Stimulated activated CD8-positive, alpha-beta memory T cell treated with anti-CD3 and anti-CD28 coated beads, Interleukin-4, amount 100 ng/mL, for 24 hours (primary cell): ENCODE measurements at regions not wholly inside any gene's neighbourhood (a gene's known extent, or its start where the extent isn't known, plus 50 kb on each side); places are given as distances from the start of the nearest gene placed in this dataset.
"Not testable (repeated sequence)": the region's sequence is repeated elsewhere in the genome, so short reads cannot be mapped to it uniquely, and the experiment has no call there.

Experiments
- DNase-seq: peaks from one replicate; pipeline ENCODE4 v3.0.0-alpha.2; 2020; ENCODE audit warnings: low read depth

- no peak for DNase-seq
Observed at GRCh38 chr10:81251457-81252115, 623.4 kb upstream of the NRG3 start.

DNA sequence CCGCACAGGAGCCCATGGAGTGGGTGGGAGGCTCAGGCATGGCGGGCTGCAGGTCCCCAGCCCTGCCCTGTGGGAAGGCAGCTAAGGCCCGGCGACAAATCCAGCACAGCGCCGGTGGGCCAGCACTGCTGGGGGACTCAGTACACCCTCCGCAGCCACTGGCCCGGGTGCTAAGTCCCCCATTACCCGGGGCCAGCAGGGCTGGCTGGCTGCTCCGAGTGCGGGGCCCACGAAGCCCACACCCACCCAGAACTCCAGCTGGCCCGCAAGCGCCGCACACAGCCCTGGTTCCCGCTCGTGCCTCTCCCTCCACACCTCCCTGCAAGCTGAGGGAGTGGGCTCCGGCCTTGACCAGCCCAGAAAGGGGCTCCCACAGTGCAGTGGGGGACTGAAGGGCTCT, 610.0 kb upstream of the NRG3 start:
- DNase-seq: not testable (repeated sequence)

- no peak for DNase-seq
Observed at GRCh38 chr10:81270051-81270450, 604.9 kb upstream of the NRG3 start.

GRCh38 chr10:81280497-81281479, 594.2 kb upstream of the NRG3 start:
- DNase-seq: no peak

GRCh38 chr10:81288544-81288943, 586.5 kb upstream of the NRG3 start:
- no peak for DNase-seq

- DNase-seq: no peak
Observed at GRCh38 chr10:81297292-81297691, 577.7 kb upstream of the NRG3 start.

- DNase-seq: no peak
Observed at GRCh38 chr10:81303656-81304055, 571.3 kb upstream of the NRG3 start.

- DNase-seq: no peak
Observed at GRCh38 chr10:81306971-81307782, 567.8 kb upstream of the NRG3 start.

GRCh38 chr10:81309041-81309552, 565.9 kb upstream of the NRG3 start:
- no peak for DNase-seq

DNA sequence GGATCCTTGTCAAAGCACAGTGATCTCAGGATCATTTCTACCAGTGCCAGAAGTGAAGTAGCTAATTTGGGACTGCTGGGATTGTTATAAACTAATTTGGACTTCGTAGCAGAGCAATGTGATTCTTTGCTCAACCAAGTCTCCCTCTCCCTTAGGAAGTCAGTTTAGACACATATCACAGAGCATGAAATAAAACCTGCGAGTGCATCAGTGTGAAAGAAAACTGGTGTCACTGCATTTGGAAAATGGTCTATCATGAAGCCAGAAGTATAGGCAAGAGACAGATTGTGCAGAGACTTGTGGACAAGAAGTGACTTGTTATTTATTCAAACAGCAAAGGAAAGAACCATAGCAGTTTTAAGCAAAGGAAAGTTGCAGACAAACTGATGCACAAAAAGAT, 560.5 kb upstream of the NRG3 start:
- DNase-seq: no peak

DNA sequence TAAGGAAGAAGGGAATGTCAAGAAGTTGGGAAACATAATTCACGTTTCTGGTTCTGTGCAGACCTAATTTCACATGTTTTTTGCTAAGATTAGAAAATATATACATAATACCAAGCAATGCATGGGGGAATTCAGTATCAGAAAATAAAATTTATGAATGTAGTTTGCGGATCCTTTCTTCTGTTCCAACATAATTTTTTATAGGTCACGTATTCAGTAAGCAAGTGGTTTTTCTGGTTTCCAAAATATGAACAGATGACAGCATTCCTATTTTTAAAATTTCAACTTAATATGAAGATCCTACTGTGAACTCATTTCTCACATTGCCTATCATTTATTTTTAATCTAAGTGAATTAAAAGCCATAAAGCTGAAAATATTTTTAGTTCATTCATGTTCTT, 560.0 kb upstream of the NRG3 start:
- DNase-seq: no peak

- no peak for DNase-seq
Observed at GRCh38 chr10:81348003-81348402, 527.0 kb upstream of the NRG3 start.

DNA sequence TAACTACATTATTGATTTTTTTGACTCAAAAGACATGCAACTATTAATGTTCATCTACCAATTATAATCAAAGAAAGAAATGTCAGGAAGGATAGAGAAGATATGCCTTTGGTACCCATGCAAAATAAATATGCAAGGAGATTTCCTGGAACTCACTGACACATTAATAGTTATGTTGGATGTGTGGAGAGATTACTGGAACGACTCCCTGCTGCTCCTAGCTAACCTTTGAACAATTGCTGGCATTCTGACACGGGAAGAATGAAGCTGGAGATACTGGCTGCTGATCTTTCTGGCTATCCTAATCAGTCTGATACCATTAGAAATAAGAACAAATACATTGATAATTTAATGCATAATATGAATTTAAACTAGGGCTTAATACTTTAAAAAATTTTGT, 507.9 kb upstream of the NRG3 start:
- DNase-seq: no peak

DNA sequence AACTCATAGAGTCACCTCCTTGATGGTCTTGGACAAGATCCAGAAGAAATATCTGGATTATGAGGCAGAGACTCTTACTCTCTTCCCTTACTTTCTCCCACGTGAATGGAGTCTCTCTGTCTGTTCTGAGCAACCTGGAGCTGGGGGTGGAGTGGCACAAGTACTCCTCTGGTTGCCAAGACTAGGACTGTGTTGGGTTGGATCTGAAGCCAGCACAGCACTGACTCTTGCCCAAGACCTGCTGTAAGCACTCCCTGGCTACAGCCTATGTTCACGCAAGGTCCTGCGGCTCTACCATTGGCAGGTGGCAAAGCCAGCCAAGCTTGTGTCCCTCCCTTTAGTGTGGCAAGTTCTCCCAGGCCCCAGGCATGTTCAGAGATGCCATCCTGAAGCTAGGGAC, 488.2 kb upstream of the NRG3 start:
- no peak for DNase-seq

- no peak for DNase-seq
Observed at GRCh38 chr10:81403451-81403850, 471.5 kb upstream of the NRG3 start.

DNA sequence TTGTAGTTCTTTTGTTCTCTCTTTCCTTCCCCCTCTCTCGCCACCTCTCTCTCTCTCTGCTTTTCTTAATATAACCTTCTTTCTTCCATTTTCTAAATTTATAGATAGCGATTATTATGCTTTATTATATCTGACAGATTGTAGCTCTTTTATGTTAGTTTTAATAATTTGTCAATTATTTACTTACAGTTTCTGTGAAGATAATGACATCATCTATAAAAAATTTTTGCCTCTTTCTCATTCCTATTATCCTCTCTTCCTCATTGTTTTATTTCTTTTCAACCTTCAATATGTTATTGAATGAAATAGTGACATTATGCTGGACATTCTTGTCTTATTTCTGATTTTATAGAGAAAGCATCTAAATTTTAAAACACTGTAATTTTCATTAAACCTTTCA, 469.6 kb upstream of the NRG3 start:
- no peak for DNase-seq

DNA sequence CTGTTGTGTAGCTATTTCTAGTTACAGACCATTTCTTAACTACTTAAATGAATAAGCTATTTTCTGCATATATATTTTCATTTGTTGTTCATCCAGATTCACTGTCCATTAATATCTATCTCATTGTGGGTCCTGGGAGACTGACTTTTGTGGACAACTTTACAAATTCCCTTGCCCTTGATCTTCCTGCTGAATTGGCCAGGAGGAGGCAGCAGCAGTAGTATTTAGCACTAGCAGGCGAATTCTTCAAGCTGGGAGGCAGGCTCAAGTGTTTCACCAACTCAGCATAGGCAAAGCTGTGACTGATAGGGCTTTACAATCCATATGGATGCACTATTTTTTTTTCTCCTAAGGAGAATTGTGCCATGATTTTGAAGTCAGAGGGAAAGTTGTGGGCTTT, 461.0 kb upstream of the NRG3 start:
- DNase-seq: no peak

DNA sequence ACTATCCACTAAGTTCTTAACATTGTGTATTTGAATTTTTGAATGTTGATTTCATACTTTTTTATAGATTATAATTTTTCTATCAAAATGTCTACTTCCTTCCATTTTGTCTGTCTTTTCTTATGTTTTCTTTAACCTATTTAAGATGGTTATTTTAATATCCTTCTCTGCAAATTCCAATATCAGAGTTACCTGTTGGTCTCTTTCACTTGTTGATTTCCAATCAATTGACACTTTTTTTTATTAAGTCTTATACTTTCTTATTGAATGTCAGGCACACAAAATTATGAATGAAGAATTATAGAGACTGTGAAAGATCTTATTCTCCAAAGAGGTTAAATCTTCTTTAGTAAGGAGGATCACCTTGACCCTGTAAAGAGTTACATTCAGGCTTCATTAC, 448.3 kb upstream of the NRG3 start:
- no peak for DNase-seq

GRCh38 chr10:81428456-81429134, 446.4 kb upstream of the NRG3 start:
- no peak for DNase-seq

GRCh38 chr10:81439445-81439844, 435.5 kb upstream of the NRG3 start:
- DNase-seq: no peak

DNA sequence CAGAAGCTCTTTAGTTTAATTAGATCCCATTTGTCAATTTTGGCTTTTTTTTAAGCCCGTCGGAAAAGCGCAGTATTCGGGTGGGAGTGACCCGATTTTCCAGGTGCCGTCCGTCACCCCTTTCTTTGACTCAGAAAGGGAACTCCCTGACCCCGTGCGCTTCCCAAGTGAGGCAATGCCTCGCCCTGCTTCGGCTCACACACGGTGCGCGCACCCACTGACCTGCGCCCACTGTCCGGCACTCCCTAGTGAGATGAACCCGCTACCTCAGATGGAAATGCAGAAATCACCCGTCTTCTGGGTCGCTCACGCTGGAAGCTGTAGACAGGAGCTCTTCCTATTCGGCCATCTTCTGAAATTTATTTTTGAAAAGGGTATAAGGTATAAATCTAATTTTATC, 433.4 kb upstream of the NRG3 start:
- DNase-seq: not testable (repeated sequence)
